Ovary (tissue), 7 donors: ENCODE measurements at regions not wholly inside any gene's neighbourhood (a gene's known extent, or its start where the extent isn't known, plus 50 kb on each side); places are given as distances from the start of the nearest gene placed in this dataset.
"Not testable (repeated sequence)": the region's sequence is repeated elsewhere in the genome, so short reads cannot be mapped to it uniquely, and the experiment has no call there.

ENCODE experiments used
- DNase-seq, 5 donors: peaks; one replicate each; pipeline ENCODE4 v3.0.0-alpha.2; 2019 to 2020
- H3K27ac ChIP-seq, 2 donors: fragments of 200-600 bp; one replicate each; pipeline versions ENCODE4 v1.5.1 to v1.8.0; 2019 to 2022
- H3K27me3 ChIP-seq: fragments of 200-600 bp; one replicate; pipeline ENCODE4 v1.8.0; 2022
- H3K36me3 ChIP-seq: fragments of 200-600 bp; sonication (generic); one replicate; pipeline ENCODE4 v1.5.1; 2019
- H3K4me1 ChIP-seq: one replicate; pipeline ENCODE4 v1.8.1; 2013; ENCODE audit warnings: mild to moderate bottlenecking, moderate library complexity; ENCODE audit not compliant: insufficient read depth
- H3K4me3 ChIP-seq: fragments of 200-600 bp; sonication (generic); one replicate; pipeline ENCODE4 v1.5.1; 2017
- H3K9me3 ChIP-seq, 2 donors: fragments of 200-600 bp in 1 of 2; sonication (generic) in 1 of 2; one replicate each; pipeline versions ENCODE4 v1.5.1 to v1.8.1; 2013 to 2019; ENCODE audit warnings: mild to moderate bottlenecking in 1 of 2, moderate library complexity in 1 of 2
- EP300 ChIP-seq: sonication (generic); formaldehyde crosslinking; IDR thresholded peaks from one replicate; pipeline ENCODE4 v1.6.1; 2017; ENCODE audit warnings: antibody characterized with exemption
- POLR2A ChIP-seq: fragments of 450-650 bp; IDR thresholded peaks from one replicate; pipeline ENCODE4 v1.6.1; 2017; ENCODE audit warnings: antibody characterized with exemption, mild to moderate bottlenecking, moderate library complexity
- WGBS, 3 donors: extraction: QIAGEN DNeasy Blood & Tissue Kit in 1 of 3; methylation state at CpG; one replicate each; pipeline versions ENCODE4 v1.1.5 to v1.1.7; 2013 to 2017; 5-methylcytosine and 5-hydroxymethylcytosine counted together
- intact Hi-C, 4 donors: fragments of 100-400 bp; cut with DNase I; formaldehyde crosslinking; loops; one replicate each; pipeline versions ENCODE4 v1.11.0 to v1.15.1; 2022 to 2023
- TF ChIP-seq, protein P1 (sequence below), 3 donors: fragments of 450-650 bp in 2 of 3; fragments of 200-600 bp in 1 of 3; IDR thresholded peaks; one replicate each; pipeline versions ENCODE4 v1.5.1 to v1.8.0; 2016 to 2022; ENCODE audit warnings: antibody characterized with exemption in 3 of 3, mild to moderate bottlenecking in 1 of 3
- donor health status: DM: no; HTN: no; CAD: no; lungs with moderate emphysema.
- donor health status: DM: no; HTN: no; CAD: no.
- donor health status: Bipolar disorder and iron deficiency.
- donor health status: DM: no; HTN: no; CAD: no.
- donor health status: DM: yes; HTN: yes; CAD: no.

DNA sequence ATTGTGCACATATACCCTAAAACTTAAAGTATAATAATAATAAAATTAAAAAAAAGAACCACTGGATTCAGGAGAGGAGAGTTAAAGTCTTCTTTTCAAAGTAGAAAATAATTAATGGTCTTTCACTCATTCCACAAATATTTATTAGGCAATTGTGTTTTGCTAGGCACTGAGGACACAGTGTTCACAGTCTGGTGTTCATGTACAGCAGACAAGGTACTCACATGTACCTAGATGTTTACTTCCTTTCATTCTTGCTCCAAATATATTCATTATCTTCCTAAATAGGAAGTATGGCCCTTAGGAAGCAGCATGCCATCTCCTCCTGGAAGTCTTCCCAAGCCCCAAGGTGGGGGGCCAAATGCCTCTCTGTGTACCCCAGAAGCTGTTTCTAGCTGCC lies 265.0 kb downstream of the NPHP4 start:
- intact Hi-C loops: no loop called here
- Histone ChIP-seq H3K36me3 (no peaks in the 10 kb centered on the region), H3K4me1 (no peaks in the 10 kb centered on the region), H3K27ac (no peak overlapping the region), H3K9me3 (no peaks in the 10 kb centered on the region), H3K4me3 (no peak overlapping the region), H3K27me3 (no peaks in the 10 kb centered on the region)
- peak in 1 of 5 donors; percentile 0 for DNase-seq
- TF ChIP-seq, protein P1, sequence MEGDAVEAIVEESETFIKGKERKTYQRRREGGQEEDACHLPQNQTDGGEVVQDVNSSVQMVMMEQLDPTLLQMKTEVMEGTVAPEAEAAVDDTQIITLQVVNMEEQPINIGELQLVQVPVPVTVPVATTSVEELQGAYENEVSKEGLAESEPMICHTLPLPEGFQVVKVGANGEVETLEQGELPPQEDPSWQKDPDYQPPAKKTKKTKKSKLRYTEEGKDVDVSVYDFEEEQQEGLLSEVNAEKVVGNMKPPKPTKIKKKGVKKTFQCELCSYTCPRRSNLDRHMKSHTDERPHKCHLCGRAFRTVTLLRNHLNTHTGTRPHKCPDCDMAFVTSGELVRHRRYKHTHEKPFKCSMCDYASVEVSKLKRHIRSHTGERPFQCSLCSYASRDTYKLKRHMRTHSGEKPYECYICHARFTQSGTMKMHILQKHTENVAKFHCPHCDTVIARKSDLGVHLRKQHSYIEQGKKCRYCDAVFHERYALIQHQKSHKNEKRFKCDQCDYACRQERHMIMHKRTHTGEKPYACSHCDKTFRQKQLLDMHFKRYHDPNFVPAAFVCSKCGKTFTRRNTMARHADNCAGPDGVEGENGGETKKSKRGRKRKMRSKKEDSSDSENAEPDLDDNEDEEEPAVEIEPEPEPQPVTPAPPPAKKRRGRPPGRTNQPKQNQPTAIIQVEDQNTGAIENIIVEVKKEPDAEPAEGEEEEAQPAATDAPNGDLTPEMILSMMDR (IDR thresholded peaks at IDR 0.05): no peak
- TF ChIP-seq EP300 (no peak), POLR2A (no peak)

DNA sequence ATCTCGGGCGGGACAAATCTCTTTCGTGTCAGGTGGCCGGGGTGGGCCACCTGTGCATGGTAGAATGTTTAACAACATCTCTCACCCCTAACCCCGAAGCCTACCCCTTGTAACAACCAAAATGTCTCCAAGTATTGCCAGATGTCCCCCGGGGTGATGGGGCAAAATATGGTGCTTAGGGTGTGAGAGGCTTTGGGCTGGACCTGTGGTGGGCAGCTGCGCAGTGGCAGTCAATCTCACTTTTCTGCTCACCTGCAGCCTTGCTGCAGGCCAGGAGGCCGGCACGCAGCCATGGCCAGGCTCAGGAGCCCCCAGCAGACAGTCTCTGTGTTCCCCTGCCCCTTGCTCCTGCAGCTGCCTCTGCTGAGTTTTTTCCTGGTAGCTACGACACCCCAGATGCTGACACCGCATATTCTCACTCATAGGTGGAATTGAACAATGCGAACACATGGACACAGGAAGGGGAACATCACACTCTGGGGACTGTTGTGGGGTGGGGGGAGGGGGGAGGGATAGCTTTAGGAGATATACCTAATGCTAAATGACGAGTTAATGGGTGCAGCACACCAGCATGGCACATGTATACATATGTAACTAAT lies 265.5 kb downstream of the NPHP4 start:
- H3K4me1 ChIP-seq, H3K27me3 ChIP-seq, intact Hi-C loops, H3K9me3 ChIP-seq, H3K4me3 ChIP-seq, H3K36me3 ChIP-seq, H3K27ac ChIP-seq: not testable (repeated sequence)
- peak in 1 of 5 donors; percentile 4 for DNase-seq
- 70 to 88% (median 76%) methylated on average over 12 to 13 of the region's 13 CpGs for WGBS, 3 donors

DNA sequence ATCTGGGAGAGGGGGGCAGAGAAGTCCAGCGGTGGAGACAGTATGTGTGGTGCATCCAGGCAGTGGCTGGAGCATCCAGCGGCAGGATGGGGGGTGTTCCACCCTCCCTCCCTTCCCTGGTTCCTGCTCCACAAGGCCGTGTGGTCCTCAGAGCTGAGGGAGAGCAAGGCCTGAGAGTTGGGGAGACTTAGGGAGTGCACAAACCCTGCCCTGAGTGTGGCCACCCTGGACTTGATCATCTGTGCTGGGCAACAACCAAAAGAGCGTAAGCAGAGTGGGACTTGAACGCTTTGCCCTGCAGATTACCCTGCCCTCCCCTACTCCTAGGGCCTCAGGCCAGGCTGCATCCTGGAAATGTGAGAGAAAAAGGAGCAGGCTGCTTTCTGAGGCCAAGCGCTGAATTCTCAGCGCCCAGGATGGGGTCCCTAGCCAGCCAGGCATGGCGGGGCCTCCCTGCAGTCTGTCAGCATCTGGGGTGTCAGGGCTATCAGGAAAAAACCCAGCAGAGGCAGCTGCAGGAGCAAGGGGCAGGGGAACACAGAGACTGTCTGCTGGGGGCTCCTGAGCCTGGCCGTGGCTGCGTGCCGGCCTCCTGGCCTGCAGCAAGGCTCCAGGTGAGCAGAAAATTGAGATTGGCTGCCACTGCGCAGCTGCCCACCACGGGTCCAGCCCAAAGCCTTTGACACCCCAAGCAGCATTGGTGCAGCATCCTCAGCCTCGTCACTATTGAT lies 266.2 kb downstream of the NPHP4 start:
- TF ChIP-seq POLR2A (no peak), EP300 (no peak)
- TF ChIP-seq, protein P1 (IDR thresholded peaks at IDR 0.05): no peak

DNA sequence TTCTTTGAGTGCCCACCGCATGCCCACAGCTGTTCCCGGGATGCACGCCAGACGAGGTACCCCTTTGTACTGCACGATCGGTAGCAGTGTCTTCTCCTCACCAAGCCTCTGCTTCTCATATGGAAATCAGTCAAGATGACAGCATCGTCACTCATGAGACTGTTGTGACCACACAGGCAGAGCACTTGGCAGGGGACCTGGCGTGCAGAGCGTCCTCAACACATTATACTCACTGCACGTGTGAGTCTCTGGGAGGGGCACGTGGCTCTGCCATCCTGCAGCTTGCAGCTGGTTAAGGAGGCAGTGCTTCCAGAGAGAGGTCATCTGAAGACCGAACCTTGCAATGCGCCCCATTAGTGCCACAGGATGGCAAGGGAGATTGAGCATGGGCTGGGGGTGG lies 266.8 kb downstream of the NPHP4 start:
- TF ChIP-seq POLR2A (no peak), EP300 (no peak)
- TF ChIP-seq, protein P1 (IDR thresholded peaks at IDR 0.05): no peak
- WGBS, 3 donors: 84 to 87% (median 85%) methylated on average over 13 of the region's 13 CpGs
- Histone ChIP-seq H3K27me3 (no peaks in the 10 kb centered on the region), H3K27ac (no peak overlapping the region), H3K4me3 (no peak overlapping the region), H3K36me3 (no peaks in the 10 kb centered on the region), H3K9me3 (no peaks in the 10 kb centered on the region), H3K4me1 (no peaks in the 10 kb centered on the region)
- intact Hi-C loops: no loop called here
- DNase-seq: peak in 1 of 5 donors; percentile 8

More for the DNA sequence above, 266.2 kb downstream of the NPHP4 start:
- Histone ChIP-seq H3K27ac (no peak overlapping the region), H3K4me3 (no peak overlapping the region), H3K27me3 (no peaks in the 10 kb centered on the region), H3K9me3 (no peaks in the 10 kb centered on the region), H3K4me1 (no peaks in the 10 kb centered on the region), H3K36me3 (no peaks in the 10 kb centered on the region)
- DNase-seq: peak in 1 of 5 donors; percentile 1
- 57 to 60% (median 60%) methylated on average over 14 of the region's 14 CpGs for WGBS, 3 donors
- intact Hi-C loops: no loop called here

DNA sequence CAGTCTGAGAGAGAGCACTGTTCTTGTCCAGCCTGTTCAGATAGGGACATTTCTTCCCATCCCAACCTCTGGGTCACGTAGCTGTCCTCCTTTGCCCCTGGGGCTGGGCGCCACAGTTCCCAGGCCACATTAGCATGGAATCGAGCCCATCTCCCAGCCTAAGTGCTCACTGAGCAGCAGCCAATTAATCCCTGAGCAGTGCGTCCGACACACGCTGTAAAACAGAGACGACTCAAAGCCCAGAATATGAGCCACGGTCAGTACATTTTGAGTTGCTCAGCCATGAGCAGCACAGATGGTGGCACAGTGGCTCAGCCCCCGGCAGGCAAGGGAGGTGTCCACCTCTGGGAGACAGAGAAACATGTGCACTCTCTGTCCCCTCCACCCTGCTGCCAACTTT lies 267.4 kb downstream of the NPHP4 start:
- no peak overlapping the region for H3K27ac ChIP-seq
- DNase-seq: peak in 1 of 5 donors; percentile 1
- TF ChIP-seq POLR2A: no peak
- TF ChIP-seq, protein P1 (IDR thresholded peaks at IDR 0.05): no peak
- TF ChIP-seq EP300: no peak
- H3K27me3 ChIP-seq: no peaks in the 10 kb centered on the region
- no peaks in the 10 kb centered on the region for H3K36me3 ChIP-seq
- no peak overlapping the region for H3K4me3 ChIP-seq
- WGBS, 3 donors: 72 to 84% (median 75%) methylated on average over 9 of the region's 9 CpGs
- no peaks in the 10 kb centered on the region for H3K4me1 ChIP-seq
- no peaks in the 10 kb centered on the region for H3K9me3 ChIP-seq
- intact Hi-C loops: no loop called here
